HepG2 (cell line): ENCODE measurements at regions not wholly inside any gene's neighbourhood (a gene's known extent, or its start where the extent isn't known, plus 50 kb on each side); places are given as distances from the start of the nearest gene placed in this dataset.

Experiments
- ARHGAP35 ChIP-seq: sonication (generic); formaldehyde crosslinking; IDR thresholded peaks from 2 replicates; pipeline ENCODE4 v1.9.0; 2022; ENCODE audit warnings: mild to moderate bottlenecking, inconsistent platforms, moderate library complexity, missing genetic modification reagents, borderline replicate concordance
- ATM ChIP-seq: fragments of 450-650 bp; IDR thresholded peaks from 2 replicates; pipeline ENCODE4 v1.7.1; 2017; ENCODE audit warnings: mild to moderate bottlenecking, borderline replicate concordance
- CCDC6 ChIP-seq: sonication (generic); formaldehyde crosslinking; IDR thresholded peaks from 2 replicates; pipeline ENCODE4 v1.8.1; 2022; ENCODE audit warnings: mild to moderate bottlenecking, missing genetic modification reagents, moderate library complexity
- ELF4 ChIP-seq: sonication (generic); formaldehyde crosslinking; IDR thresholded peaks from 2 replicates; pipeline ENCODE4 v1.5.0; 2020; ENCODE audit warnings: missing genetic modification reagents, mild to moderate bottlenecking, moderate library complexity, borderline replicate concordance
- FOXP1 ChIP-seq, 2 experiments: fragments of 450-650 bp in 1 of 2; IDR thresholded peaks; 2 replicates each; pipeline ENCODE4 v1.6.1; 2017 to 2018; ENCODE audit warnings: antibody characterized with exemption in 1 of 2
- GABPA ChIP-seq, 2 experiments: IDR thresholded peaks; 2 replicates each; pipeline ENCODE4 v1.6.1; 2011 to 2016; ENCODE audit warnings: low read depth in 2 of 2, low read length in 1 of 2, missing biosample characterization in 1 of 2, missing genetic modification characterization in 1 of 2
- GATA4 ChIP-seq: sonication (generic); IDR thresholded peaks from 2 replicates; pipeline ENCODE4 v1.6.1; 2016; ENCODE audit warnings: antibody characterized with exemption, low read depth, borderline replicate concordance
- HDAC2 ChIP-seq: sonication (generic); formaldehyde crosslinking; IDR thresholded peaks from 2 replicates; pipeline ENCODE4 v1.4.0; 2020; ENCODE audit warnings: missing genetic modification reagents
- MXI1 ChIP-seq: IDR thresholded peaks from 3 replicates; pipeline ENCODE4 v1.6.1; 2012; ENCODE audit warnings: low read depth, low read length, inconsistent platforms, borderline replicate concordance
- NR2F6 ChIP-seq, 2 experiments: IDR thresholded peaks; 2 replicates each; pipeline ENCODE4 v1.6.1; 2016; ENCODE audit warnings: antibody characterized with exemption in 1 of 2, mild to moderate bottlenecking in 1 of 2
- PRMT3 ChIP-seq: sonication (generic); formaldehyde crosslinking; IDR thresholded peaks from 2 replicates; pipeline ENCODE4 v1.8.1; 2022; ENCODE audit warnings: low read depth, mild to moderate bottlenecking, moderate library complexity, missing genetic modification reagents, borderline replicate concordance
- PRPF4 ChIP-seq: fragments of 200-400 bp; formaldehyde crosslinking; IDR thresholded peaks from 2 replicates; pipeline ENCODE4 v1.6.1; 2016; ENCODE audit warnings: low read length, low read depth; ENCODE audit not compliant: poor library complexity, severe bottlenecking
- TRIM24 ChIP-seq: sonication (generic); formaldehyde crosslinking; IDR thresholded peaks from 2 replicates; pipeline ENCODE4 v1.8.0; 2022; ENCODE audit warnings: mild to moderate bottlenecking, missing genetic modification reagents
- ZBTB7B ChIP-seq: sonication (generic); formaldehyde crosslinking; IDR thresholded peaks from 2 replicates; pipeline ENCODE4 v1.4.0; 2020; ENCODE audit warnings: missing genetic modification reagents
- ZNF160 ChIP-seq: sonication (generic); formaldehyde crosslinking; IDR thresholded peaks from 2 replicates; pipeline ENCODE4 v1.8.0; 2022; ENCODE audit warnings: mild to moderate bottlenecking, inconsistent platforms, missing genetic modification reagents
- ZNF224 ChIP-seq: sonication (generic); formaldehyde crosslinking; IDR thresholded peaks from 2 replicates; pipeline ENCODE4 v1.5.0; 2020; ENCODE audit warnings: mild to moderate bottlenecking, missing genetic modification reagents
- ZNF230 ChIP-seq: sonication (generic); formaldehyde crosslinking; IDR thresholded peaks from 2 replicates; pipeline ENCODE4 v1.4.0; 2020; ENCODE audit warnings: mild to moderate bottlenecking, missing genetic modification reagents
- ZNF577 ChIP-seq: sonication (generic); formaldehyde crosslinking; IDR thresholded peaks from 2 replicates; pipeline ENCODE4 v1.4.0; 2020; ENCODE audit warnings: mild to moderate bottlenecking, low read depth, missing genetic modification reagents, borderline replicate concordance
- ZNF660 ChIP-seq: sonication (generic); formaldehyde crosslinking; IDR thresholded peaks from 2 replicates; pipeline ENCODE4 v1.5.1; 2020; ENCODE audit warnings: mild to moderate bottlenecking, low read depth, missing genetic modification reagents, borderline replicate concordance
- ZNF839 ChIP-seq: sonication (generic); formaldehyde crosslinking; IDR thresholded peaks from 2 replicates; pipeline ENCODE4 v1.4.0; 2020; ENCODE audit warnings: missing genetic modification reagents, mild to moderate bottlenecking, borderline replicate concordance
- ZNF850 ChIP-seq: sonication (generic); formaldehyde crosslinking; conservative IDR thresholded peaks from 2 replicates; pipeline ENCODE4 v1.9.0; 2021; ENCODE audit warnings: mild to moderate bottlenecking, missing genetic modification reagents
- ZSCAN29 ChIP-seq: sonication (generic); formaldehyde crosslinking; conservative IDR thresholded peaks from 2 replicates; pipeline ENCODE4 v1.4.0; 2020; ENCODE audit warnings: mild to moderate bottlenecking, missing genetic modification reagents
- TF ChIP-seq, protein P1 (sequence below): sonication (generic); formaldehyde crosslinking; IDR thresholded peaks from 2 replicates; pipeline ENCODE4 v1.4.0; 2020; ENCODE audit warnings: mild to moderate bottlenecking, missing genetic modification reagents
- TF ChIP-seq, protein P2 (sequence below): sonication (generic); formaldehyde crosslinking; IDR thresholded peaks from 2 replicates; pipeline ENCODE4 v1.5.0; 2020; ENCODE audit warnings: mild to moderate bottlenecking, missing genetic modification reagents, borderline replicate concordance
- TF ChIP-seq, protein P3 (sequence below): sonication (generic); formaldehyde crosslinking; IDR thresholded peaks from 2 replicates; pipeline ENCODE4 v1.5.0; 2020; ENCODE audit warnings: missing genetic modification reagents, mild to moderate bottlenecking, borderline replicate concordance

DNA sequence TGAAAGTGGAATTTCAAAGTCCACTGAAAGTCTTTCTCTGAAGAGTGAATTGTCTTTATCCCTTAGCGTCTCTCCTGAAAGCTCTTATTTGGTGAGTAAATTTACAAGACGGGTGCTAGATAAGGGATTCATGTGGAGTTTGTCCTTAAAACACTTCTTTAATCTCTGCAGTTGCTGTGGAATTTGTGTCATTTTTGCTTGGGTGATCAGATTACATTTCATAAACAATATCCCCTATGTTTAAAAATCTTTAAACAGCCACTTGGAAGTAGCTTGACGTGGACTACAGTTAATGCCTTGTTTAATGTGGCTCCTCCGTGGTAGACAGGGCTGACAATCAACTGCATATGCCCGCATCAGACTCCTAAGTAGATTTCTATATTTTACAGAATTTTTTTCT, 175.4 kb upstream of the ZNF217 start (continued):
- TF ChIP-seq, protein P1, sequence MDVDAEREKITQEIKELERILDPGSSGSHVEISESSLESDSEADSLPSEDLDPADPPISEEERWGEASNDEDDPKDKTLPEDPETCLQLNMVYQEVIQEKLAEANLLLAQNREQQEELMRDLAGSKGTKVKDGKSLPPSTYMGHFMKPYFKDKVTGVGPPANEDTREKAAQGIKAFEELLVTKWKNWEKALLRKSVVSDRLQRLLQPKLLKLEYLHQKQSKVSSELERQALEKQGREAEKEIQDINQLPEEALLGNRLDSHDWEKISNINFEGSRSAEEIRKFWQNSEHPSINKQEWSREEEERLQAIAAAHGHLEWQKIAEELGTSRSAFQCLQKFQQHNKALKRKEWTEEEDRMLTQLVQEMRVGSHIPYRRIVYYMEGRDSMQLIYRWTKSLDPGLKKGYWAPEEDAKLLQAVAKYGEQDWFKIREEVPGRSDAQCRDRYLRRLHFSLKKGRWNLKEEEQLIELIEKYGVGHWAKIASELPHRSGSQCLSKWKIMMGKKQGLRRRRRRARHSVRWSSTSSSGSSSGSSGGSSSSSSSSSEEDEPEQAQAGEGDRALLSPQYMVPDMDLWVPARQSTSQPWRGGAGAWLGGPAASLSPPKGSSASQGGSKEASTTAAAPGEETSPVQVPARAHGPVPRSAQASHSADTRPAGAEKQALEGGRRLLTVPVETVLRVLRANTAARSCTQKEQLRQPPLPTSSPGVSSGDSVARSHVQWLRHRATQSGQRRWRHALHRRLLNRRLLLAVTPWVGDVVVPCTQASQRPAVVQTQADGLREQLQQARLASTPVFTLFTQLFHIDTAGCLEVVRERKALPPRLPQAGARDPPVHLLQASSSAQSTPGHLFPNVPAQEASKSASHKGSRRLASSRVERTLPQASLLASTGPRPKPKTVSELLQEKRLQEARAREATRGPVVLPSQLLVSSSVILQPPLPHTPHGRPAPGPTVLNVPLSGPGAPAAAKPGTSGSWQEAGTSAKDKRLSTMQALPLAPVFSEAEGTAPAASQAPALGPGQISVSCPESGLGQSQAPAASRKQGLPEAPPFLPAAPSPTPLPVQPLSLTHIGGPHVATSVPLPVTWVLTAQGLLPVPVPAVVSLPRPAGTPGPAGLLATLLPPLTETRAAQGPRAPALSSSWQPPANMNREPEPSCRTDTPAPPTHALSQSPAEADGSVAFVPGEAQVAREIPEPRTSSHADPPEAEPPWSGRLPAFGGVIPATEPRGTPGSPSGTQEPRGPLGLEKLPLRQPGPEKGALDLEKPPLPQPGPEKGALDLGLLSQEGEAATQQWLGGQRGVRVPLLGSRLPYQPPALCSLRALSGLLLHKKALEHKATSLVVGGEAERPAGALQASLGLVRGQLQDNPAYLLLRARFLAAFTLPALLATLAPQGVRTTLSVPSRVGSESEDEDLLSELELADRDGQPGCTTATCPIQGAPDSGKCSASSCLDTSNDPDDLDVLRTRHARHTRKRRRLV (CRISPR knock-in tag), result no peak
- TF ChIP-seq ARHGAP35 (CRISPR knock-in tag) (no peak), GATA4 (peak; percentile 85; the same call in 1 of the 2 replicates), ZNF850 (no peak), CCDC6 (CRISPR knock-in tag) (no peak), ZNF839 (no peak), ATM (no peak), GABPA (IDR thresholded peaks at IDR 0.05; ENCODE audit: low read depth, low read length) (no peak), GABPA (CRISPR knock-in tag; IDR thresholded peaks at IDR 0.05; ENCODE audit: low read depth) (no peak), ZNF660 (CRISPR knock-in tag) (no peak), ZNF230 (CRISPR knock-in tag) (no peak), ZNF224 (no peak), PRPF4 (no peak), ZBTB7B (CRISPR knock-in tag) (peak; percentile 81), ZNF160 (CRISPR knock-in tag) (no peak), ELF4 (CRISPR knock-in tag) (no peak), FOXP1 (IDR thresholded peaks at IDR 0.05) (no peak), FOXP1 (CRISPR knock-in tag; IDR thresholded peaks at IDR 0.05) (peak; percentile 87; the same call in 1 of the 2 replicates), ZNF577 (CRISPR knock-in tag) (no peak), ZSCAN29 (CRISPR knock-in tag) (no peak), PRMT3 (CRISPR knock-in tag) (no peak), MXI1 (no peak), HDAC2 (CRISPR knock-in tag) (peak; percentile 93), TRIM24 (CRISPR knock-in tag) (no peak), NR2F6 (IDR thresholded peaks at IDR 0.05) (peak; percentile 60), NR2F6 (CRISPR knock-in tag; IDR thresholded peaks at IDR 0.05) (peak; percentile 61)
- TF ChIP-seq, protein P2, sequence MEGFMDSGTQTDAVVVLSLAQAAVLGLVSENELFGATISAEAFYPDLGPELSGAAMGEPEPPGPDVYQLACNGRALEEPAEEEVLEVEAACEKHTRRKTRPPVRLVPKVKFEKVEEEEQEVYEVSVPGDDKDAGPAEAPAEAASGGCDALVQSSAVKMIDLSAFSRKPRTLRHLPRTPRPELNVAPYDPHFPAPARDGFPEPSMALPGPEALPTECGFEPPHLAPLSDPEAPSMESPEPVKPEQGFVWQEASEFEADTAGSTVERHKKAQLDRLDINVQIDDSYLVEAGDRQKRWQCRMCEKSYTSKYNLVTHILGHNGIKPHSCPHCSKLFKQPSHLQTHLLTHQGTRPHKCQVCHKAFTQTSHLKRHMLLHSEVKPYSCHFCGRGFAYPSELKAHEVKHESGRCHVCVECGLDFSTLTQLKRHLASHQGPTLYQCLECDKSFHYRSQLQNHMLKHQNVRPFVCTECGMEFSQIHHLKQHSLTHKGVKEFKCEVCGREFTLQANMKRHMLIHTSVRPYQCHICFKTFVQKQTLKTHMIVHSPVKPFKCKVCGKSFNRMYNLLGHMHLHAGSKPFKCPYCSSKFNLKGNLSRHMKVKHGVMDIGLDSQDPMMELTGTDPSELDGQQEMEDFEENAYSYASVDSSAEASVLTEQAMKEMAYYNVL, result peak; percentile 69; the same call in 1 of the 2 replicates
- TF ChIP-seq, protein P3, sequence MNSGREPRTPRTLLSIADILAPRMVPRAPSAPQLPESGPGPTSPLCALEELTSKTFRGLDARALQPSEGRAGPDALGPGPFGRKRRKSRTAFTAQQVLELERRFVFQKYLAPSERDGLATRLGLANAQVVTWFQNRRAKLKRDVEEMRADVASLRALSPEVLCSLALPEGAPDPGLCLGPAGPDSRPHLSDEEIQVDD (CRISPR knock-in tag), result no peak
